PFSK-1 (cell line): ENCODE measurements at regions not wholly inside any gene's neighbourhood (a gene's known extent, or its start where the extent isn't known, plus 50 kb on each side); places are given as distances from the start of the nearest gene placed in this dataset.

Source experiments
- POLR2AphosphoS5 ChIP-seq: IDR thresholded peaks from 2 replicates; pipeline ENCODE4 v1.6.1; 2012; ENCODE audit warnings: low read depth, mild to moderate bottlenecking, control low read depth, low read length, moderate library complexity
- SIN3A ChIP-seq: IDR thresholded peaks from 2 replicates; pipeline ENCODE4 v1.6.1; 2012; ENCODE audit warnings: mild to moderate bottlenecking, low read length, moderate library complexity, borderline replicate concordance; ENCODE audit not compliant: insufficient read depth
- TAF1 ChIP-seq: IDR thresholded peaks from 2 replicates; pipeline ENCODE4 v1.6.1; 2012; ENCODE audit warnings: low read length, control low read depth, borderline replicate concordance; ENCODE audit not compliant: insufficient read depth
- TF ChIP-seq, protein P1 (sequence below), 2 experiments: IDR thresholded peaks; 2 replicates each; pipeline versions ENCODE4 v1.6.1 to v1.8.0; 2011 to 2012; ENCODE audit warnings: low read depth in 2 of 2, low read length in 2 of 2, control low read depth in 1 of 2, inconsistent platforms in 1 of 2, mild to moderate bottlenecking in 1 of 2, moderate library complexity in 1 of 2; ENCODE audit not compliant: insufficient read depth in 1 of 2

DNA sequence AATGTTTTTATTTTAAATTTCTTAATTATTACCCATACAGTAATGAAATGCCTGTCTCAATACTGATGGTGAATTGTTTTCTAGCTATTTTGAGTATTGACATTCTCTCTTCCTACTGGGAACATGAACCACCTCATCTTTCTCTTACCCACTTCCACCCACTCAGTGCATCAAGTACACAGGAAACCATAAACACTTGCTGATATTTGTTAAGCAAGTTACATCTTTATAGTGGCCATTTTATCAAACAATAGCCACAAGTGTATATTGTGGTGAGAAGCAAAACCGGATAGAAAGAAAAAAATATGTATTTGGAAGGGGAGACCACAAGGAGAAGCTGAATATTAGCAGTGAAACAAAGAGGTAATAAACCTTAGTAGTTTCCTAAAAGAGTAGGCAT, 368.1 kb upstream of the HNRNPA3 start:
- TF ChIP-seq, protein P1, sequence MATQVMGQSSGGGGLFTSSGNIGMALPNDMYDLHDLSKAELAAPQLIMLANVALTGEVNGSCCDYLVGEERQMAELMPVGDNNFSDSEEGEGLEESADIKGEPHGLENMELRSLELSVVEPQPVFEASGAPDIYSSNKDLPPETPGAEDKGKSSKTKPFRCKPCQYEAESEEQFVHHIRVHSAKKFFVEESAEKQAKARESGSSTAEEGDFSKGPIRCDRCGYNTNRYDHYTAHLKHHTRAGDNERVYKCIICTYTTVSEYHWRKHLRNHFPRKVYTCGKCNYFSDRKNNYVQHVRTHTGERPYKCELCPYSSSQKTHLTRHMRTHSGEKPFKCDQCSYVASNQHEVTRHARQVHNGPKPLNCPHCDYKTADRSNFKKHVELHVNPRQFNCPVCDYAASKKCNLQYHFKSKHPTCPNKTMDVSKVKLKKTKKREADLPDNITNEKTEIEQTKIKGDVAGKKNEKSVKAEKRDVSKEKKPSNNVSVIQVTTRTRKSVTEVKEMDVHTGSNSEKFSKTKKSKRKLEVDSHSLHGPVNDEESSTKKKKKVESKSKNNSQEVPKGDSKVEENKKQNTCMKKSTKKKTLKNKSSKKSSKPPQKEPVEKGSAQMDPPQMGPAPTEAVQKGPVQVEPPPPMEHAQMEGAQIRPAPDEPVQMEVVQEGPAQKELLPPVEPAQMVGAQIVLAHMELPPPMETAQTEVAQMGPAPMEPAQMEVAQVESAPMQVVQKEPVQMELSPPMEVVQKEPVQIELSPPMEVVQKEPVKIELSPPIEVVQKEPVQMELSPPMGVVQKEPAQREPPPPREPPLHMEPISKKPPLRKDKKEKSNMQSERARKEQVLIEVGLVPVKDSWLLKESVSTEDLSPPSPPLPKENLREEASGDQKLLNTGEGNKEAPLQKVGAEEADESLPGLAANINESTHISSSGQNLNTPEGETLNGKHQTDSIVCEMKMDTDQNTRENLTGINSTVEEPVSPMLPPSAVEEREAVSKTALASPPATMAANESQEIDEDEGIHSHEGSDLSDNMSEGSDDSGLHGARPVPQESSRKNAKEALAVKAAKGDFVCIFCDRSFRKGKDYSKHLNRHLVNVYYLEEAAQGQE (IDR thresholded peaks at IDR 0.05; ENCODE audit: insufficient read depth in 1 of 2, low read depth in 2 of 2, low read length in 2 of 2): no peak
- TF ChIP-seq POLR2AphosphoS5 (no peak), TAF1 (no peak), SIN3A (no peak)
